GM19324 (cell line): ENCODE measurements at regions not wholly inside any gene's neighbourhood (a gene's known extent, or its start where the extent isn't known, plus 50 kb on each side); places are given as distances from the start of the nearest gene placed in this dataset.

Experiments used
- ATAC-seq: cut with Tn5 transposase; IDR thresholded peaks from one replicate; pipeline ENCODE4 v1.9.1; 2021; ENCODE audit warnings: mild to moderate bottlenecking, moderate library complexity; ENCODE audit not compliant: unreplicated experiment, low FRiP score

- no peak for ATAC-seq
Measured at GRCh38 chr20:24340933-24341332, 128.5 kb upstream of the SYNDIG1 start.

GRCh38 chr20:24339210-24339641 is 130.2 kb upstream of the SYNDIG1 start:
- no peak for ATAC-seq

- ATAC-seq: no peak
Measured at GRCh38 chr20:24337551-24337950, 131.9 kb upstream of the SYNDIG1 start.

GRCh38 chr20:24337069-24337468 is 132.4 kb upstream of the SYNDIG1 start:
- ATAC-seq: no peak

- ATAC-seq: no peak
Measured at GRCh38 chr20:24334830-24335229, 134.6 kb upstream of the SYNDIG1 start.

GRCh38 chr20:24332956-24333355 is 136.5 kb upstream of the SYNDIG1 start:
- ATAC-seq: no peak

GRCh38 chr20:24331939-24332338 is 137.5 kb upstream of the SYNDIG1 start:
- ATAC-seq: no peak

- no peak for ATAC-seq
Measured at GRCh38 chr20:24328901-24329300, 140.5 kb upstream of the SYNDIG1 start.

GRCh38 chr20:24321973-24322372 is 147.5 kb upstream of the SYNDIG1 start:
- ATAC-seq: no peak

- ATAC-seq: no peak
Measured at GRCh38 chr20:24318569-24319352, 150.7 kb upstream of the SYNDIG1 start.

GRCh38 chr20:24317224-24317623 is 152.2 kb upstream of the SYNDIG1 start:
- no peak for ATAC-seq

- no peak for ATAC-seq
Measured at GRCh38 chr20:24316731-24317130, 152.7 kb upstream of the SYNDIG1 start.

- ATAC-seq: no peak
Measured at GRCh38 chr20:24314053-24314452, 155.4 kb upstream of the SYNDIG1 start.

- ATAC-seq: no peak
Measured at GRCh38 chr20:24309596-24309995, 159.8 kb upstream of the SYNDIG1 start.

- ATAC-seq: no peak
Measured at GRCh38 chr20:24305371-24305770, 164.1 kb upstream of the SYNDIG1 start.

- no peak for ATAC-seq
Measured at GRCh38 chr20:24304291-24304690, 165.1 kb upstream of the SYNDIG1 start.

GRCh38 chr20:24303393-24304170 is 165.8 kb upstream of the SYNDIG1 start:
- no peak for ATAC-seq

- no peak for ATAC-seq
Measured at GRCh38 chr20:24297993-24298392, 171.4 kb upstream of the SYNDIG1 start.

- no peak for ATAC-seq
Measured at GRCh38 chr20:24296477-24297261, 172.8 kb upstream of the SYNDIG1 start.

- no peak for ATAC-seq
Measured at GRCh38 chr20:24291014-24291413, 178.4 kb upstream of the SYNDIG1 start.
